SK-N-MC (cell line): ENCODE measurements at regions not wholly inside any gene's neighbourhood (a gene's known extent, or its start where the extent isn't known, plus 50 kb on each side); places are given as distances from the start of the nearest gene placed in this dataset.

Source experiments
- EZH2 ChIP-seq: fragments of 200-600 bp; sonication (generic); IDR thresholded peaks from one replicate; pipeline ENCODE4 v1.6.1; 2017; ENCODE audit warnings: antibody characterized with exemption
- FOXP2 ChIP-seq: optimal IDR thresholded peaks from 2 replicates; pipeline ENCODE3; 2011; ENCODE audit warnings: mild to moderate bottlenecking, moderate library complexity; ENCODE audit not compliant: insufficient read depth; ENCODE audit errors: extremely low read length, control extremely low read depth
- POLR2AphosphoS5 ChIP-seq: IDR thresholded peaks from 2 replicates; pipeline ENCODE4 v1.6.1; 2012; ENCODE audit warnings: mild to moderate bottlenecking, low read depth, low read length, borderline replicate concordance

- TF ChIP-seq POLR2AphosphoS5, result no peak
- TF ChIP-seq EZH2, result no peak
- no peak for TF ChIP-seq FOXP2
Observed at GRCh38 chr10:105354010-105354409, 712.9 kb downstream of the SORCS3 start.
